ENCODE measurements at regions not wholly inside any gene's neighbourhood (a gene's known extent, or its start where the extent isn't known, plus 50 kb on each side); places are given as distances from the start of the nearest gene placed in this dataset.

GRCh38 chr2:125106710-125107109 lies 1081.6 kb downstream of the CNTNAP5 start:
- H3K36me3 Mint-ChIP-seq = no peaks in the 10 kb centered on the region
- no peaks in the 10 kb centered on the region for H3K27me3 Mint-ChIP-seq
- H3K9me3 Mint-ChIP-seq (ENCODE audit: low read depth) = peaks cover 14% of the 10 kb centered on the region
- H3K4me3 Mint-ChIP-seq = no peak overlapping the region
- no peak overlapping the region for H3K27ac Mint-ChIP-seq
- no peaks in the 10 kb centered on the region for H3K4me1 Mint-ChIP-seq (ENCODE audit: low read depth)

GRCh38 chr2:125107446-125107845 lies 1082.4 kb downstream of the CNTNAP5 start:
- Mint-ChIP-seq H3K27me3 (no peaks in the 10 kb centered on the region), H3K36me3 (no peaks in the 10 kb centered on the region), H3K27ac (no peak overlapping the region), H3K4me3 (no peak overlapping the region), H3K4me1 (ENCODE audit: low read depth) (no peaks in the 10 kb centered on the region), H3K9me3 (ENCODE audit: low read depth) (peaks cover 11% of the 10 kb centered on the region)

GRCh38 chr2:125108251-125108650 lies 1083.2 kb downstream of the CNTNAP5 start:
- Mint-ChIP-seq H3K36me3 (no peaks in the 10 kb centered on the region), H3K9me3 (ENCODE audit: low read depth) (peaks cover 7% of the 10 kb centered on the region), H3K4me3 (no peak overlapping the region), H3K4me1 (ENCODE audit: low read depth) (no peaks in the 10 kb centered on the region), H3K27ac (no peak overlapping the region), H3K27me3 (no peaks in the 10 kb centered on the region)

- H3K27ac Mint-ChIP-seq = no peak overlapping the region
- H3K4me3 Mint-ChIP-seq = no peak overlapping the region
- no peaks in the 10 kb centered on the region for H3K27me3 Mint-ChIP-seq
- no peaks in the 10 kb centered on the region for H3K36me3 Mint-ChIP-seq
- H3K9me3 Mint-ChIP-seq (ENCODE audit: low read depth) = peaks cover 25% of the 10 kb centered on the region
- no peaks in the 10 kb centered on the region for H3K4me1 Mint-ChIP-seq (ENCODE audit: low read depth)
Measured at GRCh38 chr2:125125902-125126301, 1100.8 kb downstream of the CNTNAP5 start.

GRCh38 chr2:125160947-125161346 lies 1135.9 kb downstream of the CNTNAP5 start:
- no peaks in the 10 kb centered on the region for H3K27me3 Mint-ChIP-seq
- H3K9me3 Mint-ChIP-seq (ENCODE audit: low read depth) = peaks cover 11% of the 10 kb centered on the region
- no peaks in the 10 kb centered on the region for H3K36me3 Mint-ChIP-seq
- no peak overlapping the region for H3K4me3 Mint-ChIP-seq
- H3K27ac Mint-ChIP-seq = no peak overlapping the region
- no peaks in the 10 kb centered on the region for H3K4me1 Mint-ChIP-seq (ENCODE audit: low read depth)

GRCh38 chr2:125167152-125167551 lies 1142.1 kb downstream of the CNTNAP5 start:
- Mint-ChIP-seq H3K4me1 (ENCODE audit: low read depth) (no peaks in the 10 kb centered on the region), H3K4me3 (no peak overlapping the region), H3K9me3 (ENCODE audit: low read depth) (peaks cover 12% of the 10 kb centered on the region), H3K36me3 (no peaks in the 10 kb centered on the region), H3K27me3 (no peaks in the 10 kb centered on the region), H3K27ac (no peak overlapping the region)

GRCh38 chr2:125167820-125168219 lies 1142.7 kb downstream of the CNTNAP5 start:
- no peak overlapping the region for H3K27ac Mint-ChIP-seq
- H3K36me3 Mint-ChIP-seq = no peaks in the 10 kb centered on the region
- H3K4me1 Mint-ChIP-seq (ENCODE audit: low read depth) = no peaks in the 10 kb centered on the region
- H3K27me3 Mint-ChIP-seq = no peaks in the 10 kb centered on the region
- no peak overlapping the region for H3K4me3 Mint-ChIP-seq
- H3K9me3 Mint-ChIP-seq (ENCODE audit: low read depth) = peaks cover 12% of the 10 kb centered on the region

- H3K9me3 Mint-ChIP-seq (ENCODE audit: low read depth) = peaks cover 12% of the 10 kb centered on the region
- H3K36me3 Mint-ChIP-seq = no peaks in the 10 kb centered on the region
- H3K27ac Mint-ChIP-seq = no peak overlapping the region
- H3K4me1 Mint-ChIP-seq (ENCODE audit: low read depth) = no peaks in the 10 kb centered on the region
- H3K4me3 Mint-ChIP-seq = no peak overlapping the region
- H3K27me3 Mint-ChIP-seq = no peaks in the 10 kb centered on the region
Measured at GRCh38 chr2:125168442-125168841, 1143.4 kb downstream of the CNTNAP5 start.

GRCh38 chr2:125169022-125169763 lies 1144.1 kb downstream of the CNTNAP5 start:
- H3K4me1 Mint-ChIP-seq (ENCODE audit: low read depth) = no peaks in the 10 kb centered on the region
- H3K27ac Mint-ChIP-seq = no peak overlapping the region
- no peak overlapping the region for H3K4me3 Mint-ChIP-seq
- H3K9me3 Mint-ChIP-seq (ENCODE audit: low read depth) = peaks cover 10% of the 10 kb centered on the region
- no peaks in the 10 kb centered on the region for H3K36me3 Mint-ChIP-seq
- H3K27me3 Mint-ChIP-seq = no peaks in the 10 kb centered on the region

GRCh38 chr2:125169764-125170146 lies 1144.7 kb downstream of the CNTNAP5 start:
- Mint-ChIP-seq H3K4me3 (no peak overlapping the region), H3K27me3 (no peaks in the 10 kb centered on the region), H3K9me3 (ENCODE audit: low read depth) (peaks cover 8% of the 10 kb centered on the region), H3K36me3 (no peaks in the 10 kb centered on the region), H3K27ac (no peak overlapping the region), H3K4me1 (ENCODE audit: low read depth) (no peaks in the 10 kb centered on the region)

- Mint-ChIP-seq H3K36me3 (no peaks in the 10 kb centered on the region), H3K9me3 (ENCODE audit: low read depth) (peaks cover 8% of the 10 kb centered on the region), H3K27me3 (no peaks in the 10 kb centered on the region), H3K4me1 (ENCODE audit: low read depth) (no peaks in the 10 kb centered on the region), H3K4me3 (no peak overlapping the region), H3K27ac (no peak overlapping the region)
Measured at GRCh38 chr2:125172181-125172580, 1147.1 kb downstream of the CNTNAP5 start.

- H3K36me3 Mint-ChIP-seq = no peaks in the 10 kb centered on the region
Measured at GRCh38 chr2:125175415-125175814, 1150.3 kb downstream of the CNTNAP5 start.

GRCh38 chr2:125185691-125186270 lies 1160.7 kb downstream of the CNTNAP5 start:
- Mint-ChIP-seq H3K27me3 (no peaks in the 10 kb centered on the region), H3K4me1 (ENCODE audit: low read depth) (no peaks in the 10 kb centered on the region), H3K4me3 (no peak overlapping the region), H3K9me3 (ENCODE audit: low read depth) (peaks cover 4% of the 10 kb centered on the region), H3K27ac (no peak overlapping the region), H3K36me3 (no peaks in the 10 kb centered on the region)

More at GRCh38 chr2:125175415-125175814, 1150.3 kb downstream of the CNTNAP5 start:
- no peaks in the 10 kb centered on the region for H3K27me3 Mint-ChIP-seq
- no peaks in the 10 kb centered on the region for H3K9me3 Mint-ChIP-seq (ENCODE audit: low read depth)
- no peaks in the 10 kb centered on the region for H3K4me1 Mint-ChIP-seq (ENCODE audit: low read depth)
- H3K4me3 Mint-ChIP-seq = no peak overlapping the region
- H3K27ac Mint-ChIP-seq = no peak overlapping the region

- H3K27me3 Mint-ChIP-seq = no peaks in the 10 kb centered on the region
- no peaks in the 10 kb centered on the region for H3K36me3 Mint-ChIP-seq
- no peak overlapping the region for H3K4me3 Mint-ChIP-seq
- peaks cover 30% of the 10 kb centered on the region for H3K9me3 Mint-ChIP-seq (ENCODE audit: low read depth)
- H3K27ac Mint-ChIP-seq = no peak overlapping the region
- no peaks in the 10 kb centered on the region for H3K4me1 Mint-ChIP-seq (ENCODE audit: low read depth)
Measured at GRCh38 chr2:125207431-125207830, 1182.3 kb downstream of the CNTNAP5 start.

- no peaks in the 10 kb centered on the region for H3K4me1 Mint-ChIP-seq (ENCODE audit: low read depth)
- no peaks in the 10 kb centered on the region for H3K27me3 Mint-ChIP-seq
- no peaks in the 10 kb centered on the region for H3K36me3 Mint-ChIP-seq
- peaks cover 34% of the 10 kb centered on the region for H3K9me3 Mint-ChIP-seq (ENCODE audit: low read depth)
- no peak overlapping the region for H3K27ac Mint-ChIP-seq
- H3K4me3 Mint-ChIP-seq = no peak overlapping the region
Measured at GRCh38 chr2:125216321-125216720, 1191.2 kb downstream of the CNTNAP5 start.

GRCh38 chr2:125224188-125224587 lies 1199.1 kb downstream of the CNTNAP5 start:
- no peak overlapping the region for H3K27ac Mint-ChIP-seq
- no peak overlapping the region for H3K4me3 Mint-ChIP-seq
- H3K9me3 Mint-ChIP-seq (ENCODE audit: low read depth) = peaks cover 17% of the 10 kb centered on the region
- no peaks in the 10 kb centered on the region for H3K27me3 Mint-ChIP-seq
- no peaks in the 10 kb centered on the region for H3K4me1 Mint-ChIP-seq (ENCODE audit: low read depth)
- no peaks in the 10 kb centered on the region for H3K36me3 Mint-ChIP-seq
